ENCODE measurements at regions not wholly inside any gene's neighbourhood (a gene's known extent, or its start where the extent isn't known, plus 50 kb on each side); places are given as distances from the start of the nearest gene placed in this dataset.

DNA sequence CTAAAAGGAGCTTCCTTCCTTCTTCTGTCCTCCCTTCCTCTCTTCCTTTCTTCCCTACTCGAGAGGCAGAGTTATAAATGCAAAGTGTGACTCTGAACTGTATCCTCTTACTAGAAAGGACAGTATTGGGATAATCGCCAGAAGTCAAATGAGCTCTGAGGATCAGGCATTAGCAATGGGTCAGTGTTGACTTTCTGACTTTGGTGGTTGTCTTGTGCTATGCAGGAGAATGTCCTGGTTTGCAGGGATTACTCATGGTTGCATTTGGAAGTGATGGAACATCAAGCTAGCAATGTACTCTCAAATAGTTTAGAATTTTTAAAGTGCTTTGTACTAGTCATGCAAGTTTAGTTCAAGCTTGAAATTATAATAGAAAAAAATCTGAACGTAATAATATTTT, 115.6 kb downstream of the TXNL1 start:
- Histone ChIP-seq H2BK5ac (ENCODE audit: low read depth, low read length) (no peak overlapping the region), H3K27me3 (replicated peaks in 1 of 4; ENCODE audit: control insufficient read depth in 3 of 4, extremely low read depth in 1 of 4, insufficient read depth in 3 of 4, low read length in 3 of 4) (no peaks in the 10 kb centered on the region), H3K56ac (replicated peaks; ENCODE audit: insufficient read length, low read depth, low read length) (no peak overlapping the region), H2BK120ac (replicated peaks; ENCODE audit: low read depth, low read length) (no peak overlapping the region), H3K18ac (ENCODE audit: extremely low read depth, low read length) (no peak overlapping the region), H3K79me2 (ENCODE audit: control insufficient read depth in 1 of 2, insufficient read depth in 2 of 2, low read length in 2 of 2) (no peaks in the 10 kb centered on the region), H3K36me3 (ENCODE audit: control insufficient read depth in 2 of 4, insufficient read depth in 4 of 4, low read length in 3 of 4) (no peaks in the 10 kb centered on the region), H3K79me1 (ENCODE audit: low read depth, low read length) (no peaks in the 10 kb centered on the region), H2AK5ac (ENCODE audit: low read depth, low read length) (no peak overlapping the region), H2BK15ac (ENCODE audit: low read length) (no peak overlapping the region), H3K4ac (replicated peaks; ENCODE audit: insufficient read length, low read depth, low read length) (no peak overlapping the region), H4K5ac (ENCODE audit: insufficient read length, low read depth, low read length) (no peak overlapping the region), H4K8ac (ENCODE audit: extremely low read depth, insufficient read depth, low read length) (no peak overlapping the region), H2BK12ac (ENCODE audit: low read depth, low read length) (no peak overlapping the region), H4K20me1 (replicated peaks in 1 of 2; ENCODE audit: control insufficient read depth in 1 of 2, insufficient read depth in 2 of 2, low read length in 2 of 2) (no peaks in the 10 kb centered on the region), H3K4me3 (ENCODE audit: extremely low read depth in 1 of 4, insufficient read depth in 2 of 4, low read depth in 3 of 4, low read length in 4 of 4) (no peak overlapping the region), H3K23me2 (ENCODE audit: low read depth, low read length) (no peaks in the 10 kb centered on the region; the same call in 1 of the 2 replicates), H3K9ac (replicated peaks in 1 of 4; ENCODE audit: extremely low read depth in 1 of 4, low read depth in 3 of 4, low read length in 3 of 4) (no peak overlapping the region), H4K91ac (replicated peaks; ENCODE audit: insufficient read length, low read length) (no peak overlapping the region), H3K4me2 (ENCODE audit: insufficient read depth in 1 of 2, low read depth in 2 of 2, low read length in 2 of 2) (no peak overlapping the region), H2BK20ac (ENCODE audit: low read length) (no peak overlapping the region), H3K27ac (ENCODE audit: low read depth, low read length) (no peak overlapping the region), H3K23ac (ENCODE audit: insufficient read length) (no peak overlapping the region), H3K9me3 (ENCODE audit: insufficient read depth in 2 of 2, low read depth in 1 of 2, low read length in 1 of 2) (peaks cover 14 to 15% of the 10 kb centered on the region in 2 experiments; a peak in 3 of 4 replicates), H3K4me1 (replicated peaks in 1 of 4; ENCODE audit: control insufficient read depth in 3 of 4, insufficient read depth in 4 of 4, low read length in 3 of 4) (no peaks in the 10 kb centered on the region), H3K14ac (ENCODE audit: insufficient read length) (no peak overlapping the region), H2AFZ (ENCODE audit: low read length) (no peak overlapping the region)
- no peak for DNase-seq (ENCODE audit: low read depth in 1 of 2, low spot score in 2 of 2)
- 84% methylated on average over 3 of the region's 3 CpGs; no CpG with 5 or more reads in 1 of the 2 experiments for WGBS, 2 experiments (ENCODE audit: extremely low coverage in 1 of 2, insufficient coverage in 1 of 2, insufficient read length in 1 of 2, insufficient replicate concordance in 2 of 2, low coverage in 1 of 2, low lambda C conversion rate in 2 of 2, missing lambda C conversion rate in 1 of 2)
- CTCF ChIA-PET (ENCODE audit: partially characterized antibody), result interaction anchor here (0.6 to 0.9 kb wide), 2 partner anchors 14 to 373 kb away, joined by 3 read pairs; no protein-coding TSS in a partner anchor
- POLR2A ChIA-PET (ENCODE audit: partially characterized antibody), result no interaction called here
- FAIRE-seq, result no peak
- no peak for TF ChIP-seq CBX5 (IDR thresholded peaks at IDR 0.05; ENCODE audit: low read depth, low read length)
- TF ChIP-seq EZH2 (IDR thresholded peaks at IDR 0.05; ENCODE audit: low read depth, low read length, severe bottlenecking), result no peak
- TF ChIP-seq RFX5 (IDR thresholded peaks at IDR 0.05; ENCODE audit: borderline replicate concordance, low read depth, low read length), result no peak
- no peak for TF ChIP-seq SP2 (IDR thresholded peaks at IDR 0.05; ENCODE audit: low read length)
- TF ChIP-seq, protein P1, sequence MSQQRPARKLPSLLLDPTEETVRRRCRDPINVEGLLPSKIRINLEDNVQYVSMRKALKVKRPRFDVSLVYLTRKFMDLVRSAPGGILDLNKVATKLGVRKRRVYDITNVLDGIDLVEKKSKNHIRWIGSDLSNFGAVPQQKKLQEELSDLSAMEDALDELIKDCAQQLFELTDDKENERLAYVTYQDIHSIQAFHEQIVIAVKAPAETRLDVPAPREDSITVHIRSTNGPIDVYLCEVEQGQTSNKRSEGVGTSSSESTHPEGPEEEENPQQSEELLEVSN (IDR thresholded peaks at IDR 0.05), result no peak
- TF ChIP-seq TBP (IDR thresholded peaks at IDR 0.05; ENCODE audit: low read depth, low read length), result no peak
- no peak for TF ChIP-seq SIRT6 (IDR thresholded peaks at IDR 0.05; ENCODE audit: low read length)
- no peak for TF ChIP-seq EGR1 (IDR thresholded peaks at IDR 0.05; ENCODE audit: borderline replicate concordance, low read depth, low read length)
- TF ChIP-seq RXRA (IDR thresholded peaks at IDR 0.05; ENCODE audit: insufficient read depth, low read depth, low read length), result no peak
- no peak for TF ChIP-seq CREB1 (IDR thresholded peaks at IDR 0.05)
- TF ChIP-seq PHF8 (conservative IDR thresholded peaks at IDR 0.05; ENCODE audit: low read depth, low read length), result no peak
- TF ChIP-seq ASH2L (IDR thresholded peaks at IDR 0.05; ENCODE audit: low read length), result no peak
- TF ChIP-seq CTBP2 (IDR thresholded peaks at IDR 0.05; ENCODE audit: borderline replicate concordance, insufficient read depth, insufficient read length, low read length), result no peak
- TF ChIP-seq GABPA (IDR thresholded peaks at IDR 0.05; ENCODE audit: borderline replicate concordance, insufficient read depth, low read length), result no peak
- no peak for TF ChIP-seq HDAC6 (IDR thresholded peaks at IDR 0.05; ENCODE audit: low read depth, low read length)

Measured in H1 (cell line).